Liver (tissue), 7 donors: ENCODE measurements at regions not wholly inside any gene's neighbourhood (a gene's known extent, or its start where the extent isn't known, plus 50 kb on each side); places are given as distances from the start of the nearest gene placed in this dataset.

ENCODE experiments used
- DNase-seq: peaks from one replicate; pipeline ENCODE4 v3.0.0-alpha.2; 2017; ENCODE audit warnings: low spot score
- H3K27ac ChIP-seq, 2 donors: one replicate each; pipeline ENCODE4 v1.7.0; 2013; ENCODE audit warnings: inconsistent platforms in 2 of 2, low read length in 2 of 2, control low read depth in 1 of 2, low read depth in 1 of 2, mild to moderate bottlenecking in 1 of 2
- H3K27me3 ChIP-seq, 4 donors: one replicate each; pipeline versions ENCODE4 v1.6.1 to v1.7.0; 2013; ENCODE audit warnings: low read length in 3 of 4, inconsistent platforms in 1 of 4, mild to moderate bottlenecking in 1 of 4, moderate library complexity in 1 of 4; ENCODE audit not compliant: control insufficient read depth in 4 of 4, insufficient read depth in 4 of 4
- H3K36me3 ChIP-seq, 4 donors: one replicate each; pipeline versions ENCODE4 v1.6.1 to v1.7.0; 2013; ENCODE audit warnings: low read length in 3 of 4, mild to moderate bottlenecking in 3 of 4, low read depth in 1 of 4, moderate library complexity in 1 of 4; ENCODE audit not compliant: control insufficient read depth in 4 of 4, insufficient read depth in 3 of 4
- H3K4me1 ChIP-seq, 4 donors: one replicate each; pipeline versions ENCODE4 v1.6.1 to v1.7.0; 2013; ENCODE audit warnings: low read length in 3 of 4, mild to moderate bottlenecking in 3 of 4, moderate library complexity in 1 of 4; ENCODE audit not compliant: control insufficient read depth in 4 of 4, insufficient read depth in 4 of 4
- H3K4me3 ChIP-seq, 3 donors: one replicate each; pipeline versions ENCODE4 v1.6.1 to v1.7.0; 2013; ENCODE audit warnings: low read length in 3 of 3, control low read depth in 1 of 3, low read depth in 1 of 3, mild to moderate bottlenecking in 1 of 3
- H3K9ac ChIP-seq, 2 donors: one replicate each; pipeline ENCODE4 v1.7.0; 2013; ENCODE audit warnings: low read length in 2 of 2, mild to moderate bottlenecking in 2 of 2, moderate library complexity in 2 of 2, control low read depth in 1 of 2, low read depth in 1 of 2
- H3K9me3 ChIP-seq, 4 donors: one replicate each; pipeline versions ENCODE4 v1.6.1 to v1.7.0; 2013; ENCODE audit warnings: low read length in 3 of 4; ENCODE audit not compliant: control insufficient read depth in 4 of 4
- EGR1 ChIP-seq, 2 donors: IDR thresholded peaks; 2 replicates each; pipeline ENCODE4 v1.6.1; 2016 to 2018; ENCODE audit warnings: antibody characterized with exemption in 2 of 2, low read depth in 2 of 2
- FOXA1 ChIP-seq: IDR thresholded peaks from 2 replicates; pipeline ENCODE4 v1.6.1; 2016; ENCODE audit warnings: antibody characterized with exemption
- FOXA2 ChIP-seq: IDR thresholded peaks from 2 replicates; pipeline ENCODE4 v1.6.1; 2016; ENCODE audit warnings: antibody characterized with exemption
- GABPA ChIP-seq, 2 donors: IDR thresholded peaks in 1 of 2; conservative IDR thresholded peaks in 1 of 2; 2 replicates each; pipeline ENCODE4 v1.6.1; 2016; ENCODE audit warnings: antibody characterized with exemption in 2 of 2, mild to moderate bottlenecking in 1 of 2, moderate library complexity in 1 of 2
- HNF4A ChIP-seq, 2 donors: conservative IDR thresholded peaks; 2 replicates each; pipeline ENCODE4 v1.6.1; 2016; ENCODE audit warnings: antibody characterized with exemption in 2 of 2, mild to moderate bottlenecking in 2 of 2
- HNF4G ChIP-seq: IDR thresholded peaks from 2 replicates; pipeline ENCODE4 v1.6.1; 2016; ENCODE audit warnings: antibody characterized with exemption
- JUND ChIP-seq, 2 donors: IDR thresholded peaks; 2 replicates each; pipeline ENCODE4 v1.6.1; 2016; ENCODE audit warnings: antibody characterized with exemption in 2 of 2
- NR2F2 ChIP-seq: IDR thresholded peaks from 2 replicates; pipeline ENCODE4 v1.6.1; 2016; ENCODE audit warnings: antibody characterized with exemption
- RAD21 ChIP-seq, 2 donors: IDR thresholded peaks; 2 replicates each; pipeline ENCODE4 v1.6.1; 2016; ENCODE audit warnings: antibody characterized with exemption in 2 of 2, mild to moderate bottlenecking in 2 of 2
- RXRA ChIP-seq, 2 donors: IDR thresholded peaks; 2 replicates each; pipeline ENCODE4 v1.6.1; 2017 to 2018; ENCODE audit warnings: antibody characterized with exemption in 2 of 2, mild to moderate bottlenecking in 1 of 2
- SP1 ChIP-seq: IDR thresholded peaks from 2 replicates; pipeline ENCODE4 v1.6.1; 2018; ENCODE audit warnings: antibody characterized with exemption, mild to moderate bottlenecking
- TAF1 ChIP-seq: conservative IDR thresholded peaks from 2 replicates; pipeline ENCODE4 v1.6.1; 2016; ENCODE audit warnings: antibody characterized with exemption, mild to moderate bottlenecking
- YY1 ChIP-seq: IDR thresholded peaks from 2 replicates; pipeline ENCODE4 v1.6.1; 2016; ENCODE audit warnings: antibody characterized with exemption, mild to moderate bottlenecking
- TF ChIP-seq, protein P1 (sequence below): IDR thresholded peaks from 2 replicates; pipeline ENCODE4 v1.6.1; 2016; ENCODE audit warnings: antibody characterized with exemption
- TF ChIP-seq, protein P2 (sequence below): IDR thresholded peaks from 2 replicates; pipeline ENCODE4 v1.6.1; 2016; ENCODE audit warnings: antibody characterized with exemption, mild to moderate bottlenecking
- TF ChIP-seq, protein P3 (sequence below): fragments of 150-350 bp; IDR thresholded peaks from 2 replicates; pipeline ENCODE4 v1.5.1; 2017; ENCODE audit warnings: improper control_type of control experiment, low read depth, low read length; ENCODE audit not compliant: missing input control
- TF ChIP-seq, protein P4 (sequence below): IDR thresholded peaks from 2 replicates; pipeline ENCODE4 v1.6.1; 2016; ENCODE audit warnings: antibody characterized with exemption
- TF ChIP-seq, protein P5 (sequence below): IDR thresholded peaks from 2 replicates; pipeline ENCODE4 v1.6.1; 2016; ENCODE audit warnings: antibody characterized with exemption
- donor health status: healthy.
- donor health status: healthy.
- donor health status: healthy.
- donor health status: healthy.

DNA sequence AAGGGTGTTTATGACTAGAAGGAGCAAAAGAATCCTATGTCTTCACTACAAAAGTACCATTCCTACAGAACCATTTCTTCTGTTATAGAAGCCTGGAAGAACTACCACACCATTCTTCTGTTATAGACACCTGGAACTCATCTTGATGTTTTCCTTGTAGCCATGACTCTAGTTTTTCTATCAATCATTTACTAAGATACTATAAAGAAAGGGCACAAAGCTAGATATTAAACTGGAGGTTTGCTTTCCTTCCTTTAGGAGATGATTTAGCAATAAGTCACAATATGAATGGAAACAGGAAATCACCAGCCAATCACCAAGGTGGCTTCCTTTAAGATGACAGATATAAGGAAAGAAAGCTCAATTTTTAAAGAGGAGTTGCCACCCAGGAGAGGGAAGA is 100.3 kb upstream of the NEUROD1 start:
- no peak overlapping the region for H3K27ac ChIP-seq
- no peaks in the 10 kb centered on the region for H3K4me1 ChIP-seq
- TF ChIP-seq TAF1 (no peak), HNF4A (conservative IDR thresholded peaks at IDR 0.05) (no peak), RAD21 (IDR thresholded peaks at IDR 0.05) (no peak), NR2F2 (no peak), HNF4G (no peak), SP1 (no peak), JUND (IDR thresholded peaks at IDR 0.05) (no peak), YY1 (no peak), FOXA2 (no peak), FOXA1 (no peak), EGR1 (IDR thresholded peaks at IDR 0.05; ENCODE audit: low read depth in 2 of 2) (no peak), RXRA (IDR thresholded peaks at IDR 0.05) (no peak), GABPA (IDR thresholded peaks at IDR 0.05 in 1 of 2, conservative IDR thresholded peaks at IDR 0.05 in 1 of 2) (no peak)
- TF ChIP-seq, protein P1, sequence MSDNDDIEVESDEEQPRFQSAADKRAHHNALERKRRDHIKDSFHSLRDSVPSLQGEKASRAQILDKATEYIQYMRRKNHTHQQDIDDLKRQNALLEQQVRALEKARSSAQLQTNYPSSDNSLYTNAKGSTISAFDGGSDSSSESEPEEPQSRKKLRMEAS, result no peak
- TF ChIP-seq, protein P2, sequence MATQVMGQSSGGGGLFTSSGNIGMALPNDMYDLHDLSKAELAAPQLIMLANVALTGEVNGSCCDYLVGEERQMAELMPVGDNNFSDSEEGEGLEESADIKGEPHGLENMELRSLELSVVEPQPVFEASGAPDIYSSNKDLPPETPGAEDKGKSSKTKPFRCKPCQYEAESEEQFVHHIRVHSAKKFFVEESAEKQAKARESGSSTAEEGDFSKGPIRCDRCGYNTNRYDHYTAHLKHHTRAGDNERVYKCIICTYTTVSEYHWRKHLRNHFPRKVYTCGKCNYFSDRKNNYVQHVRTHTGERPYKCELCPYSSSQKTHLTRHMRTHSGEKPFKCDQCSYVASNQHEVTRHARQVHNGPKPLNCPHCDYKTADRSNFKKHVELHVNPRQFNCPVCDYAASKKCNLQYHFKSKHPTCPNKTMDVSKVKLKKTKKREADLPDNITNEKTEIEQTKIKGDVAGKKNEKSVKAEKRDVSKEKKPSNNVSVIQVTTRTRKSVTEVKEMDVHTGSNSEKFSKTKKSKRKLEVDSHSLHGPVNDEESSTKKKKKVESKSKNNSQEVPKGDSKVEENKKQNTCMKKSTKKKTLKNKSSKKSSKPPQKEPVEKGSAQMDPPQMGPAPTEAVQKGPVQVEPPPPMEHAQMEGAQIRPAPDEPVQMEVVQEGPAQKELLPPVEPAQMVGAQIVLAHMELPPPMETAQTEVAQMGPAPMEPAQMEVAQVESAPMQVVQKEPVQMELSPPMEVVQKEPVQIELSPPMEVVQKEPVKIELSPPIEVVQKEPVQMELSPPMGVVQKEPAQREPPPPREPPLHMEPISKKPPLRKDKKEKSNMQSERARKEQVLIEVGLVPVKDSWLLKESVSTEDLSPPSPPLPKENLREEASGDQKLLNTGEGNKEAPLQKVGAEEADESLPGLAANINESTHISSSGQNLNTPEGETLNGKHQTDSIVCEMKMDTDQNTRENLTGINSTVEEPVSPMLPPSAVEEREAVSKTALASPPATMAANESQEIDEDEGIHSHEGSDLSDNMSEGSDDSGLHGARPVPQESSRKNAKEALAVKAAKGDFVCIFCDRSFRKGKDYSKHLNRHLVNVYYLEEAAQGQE, result no peak
- TF ChIP-seq, protein P3, sequence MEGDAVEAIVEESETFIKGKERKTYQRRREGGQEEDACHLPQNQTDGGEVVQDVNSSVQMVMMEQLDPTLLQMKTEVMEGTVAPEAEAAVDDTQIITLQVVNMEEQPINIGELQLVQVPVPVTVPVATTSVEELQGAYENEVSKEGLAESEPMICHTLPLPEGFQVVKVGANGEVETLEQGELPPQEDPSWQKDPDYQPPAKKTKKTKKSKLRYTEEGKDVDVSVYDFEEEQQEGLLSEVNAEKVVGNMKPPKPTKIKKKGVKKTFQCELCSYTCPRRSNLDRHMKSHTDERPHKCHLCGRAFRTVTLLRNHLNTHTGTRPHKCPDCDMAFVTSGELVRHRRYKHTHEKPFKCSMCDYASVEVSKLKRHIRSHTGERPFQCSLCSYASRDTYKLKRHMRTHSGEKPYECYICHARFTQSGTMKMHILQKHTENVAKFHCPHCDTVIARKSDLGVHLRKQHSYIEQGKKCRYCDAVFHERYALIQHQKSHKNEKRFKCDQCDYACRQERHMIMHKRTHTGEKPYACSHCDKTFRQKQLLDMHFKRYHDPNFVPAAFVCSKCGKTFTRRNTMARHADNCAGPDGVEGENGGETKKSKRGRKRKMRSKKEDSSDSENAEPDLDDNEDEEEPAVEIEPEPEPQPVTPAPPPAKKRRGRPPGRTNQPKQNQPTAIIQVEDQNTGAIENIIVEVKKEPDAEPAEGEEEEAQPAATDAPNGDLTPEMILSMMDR, result no peak
- TF ChIP-seq, protein P4, sequence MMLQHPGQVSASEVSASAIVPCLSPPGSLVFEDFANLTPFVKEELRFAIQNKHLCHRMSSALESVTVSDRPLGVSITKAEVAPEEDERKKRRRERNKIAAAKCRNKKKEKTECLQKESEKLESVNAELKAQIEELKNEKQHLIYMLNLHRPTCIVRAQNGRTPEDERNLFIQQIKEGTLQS, result no peak
- TF ChIP-seq, protein P5, sequence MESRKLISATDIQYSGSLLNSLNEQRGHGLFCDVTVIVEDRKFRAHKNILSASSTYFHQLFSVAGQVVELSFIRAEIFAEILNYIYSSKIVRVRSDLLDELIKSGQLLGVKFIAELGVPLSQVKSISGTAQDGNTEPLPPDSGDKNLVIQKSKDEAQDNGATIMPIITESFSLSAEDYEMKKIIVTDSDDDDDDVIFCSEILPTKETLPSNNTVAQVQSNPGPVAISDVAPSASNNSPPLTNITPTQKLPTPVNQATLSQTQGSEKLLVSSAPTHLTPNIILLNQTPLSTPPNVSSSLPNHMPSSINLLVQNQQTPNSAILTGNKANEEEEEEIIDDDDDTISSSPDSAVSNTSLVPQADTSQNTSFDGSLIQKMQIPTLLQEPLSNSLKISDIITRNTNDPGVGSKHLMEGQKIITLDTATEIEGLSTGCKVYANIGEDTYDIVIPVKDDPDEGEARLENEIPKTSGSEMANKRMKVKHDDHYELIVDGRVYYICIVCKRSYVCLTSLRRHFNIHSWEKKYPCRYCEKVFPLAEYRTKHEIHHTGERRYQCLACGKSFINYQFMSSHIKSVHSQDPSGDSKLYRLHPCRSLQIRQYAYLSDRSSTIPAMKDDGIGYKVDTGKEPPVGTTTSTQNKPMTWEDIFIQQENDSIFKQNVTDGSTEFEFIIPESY, result no peak

More for the DNA sequence above, 100.3 kb upstream of the NEUROD1 start:
- no peak overlapping the region for H3K9ac ChIP-seq
- no peaks in the 10 kb centered on the region for H3K27me3 ChIP-seq
- no peak for DNase-seq
- no peak overlapping the region for H3K4me3 ChIP-seq
- H3K36me3 ChIP-seq, result no peaks in the 10 kb centered on the region
- H3K9me3 ChIP-seq, result no peaks in the 10 kb centered on the region
